ENCODE measurements at regions not wholly inside any gene's neighbourhood (a gene's known extent, or its start where the extent isn't known, plus 50 kb on each side); places are given as distances from the start of the nearest gene placed in this dataset.

- no peak for TF ChIP-seq POLR2A (IDR thresholded peaks at IDR 0.05)
- TF ChIP-seq CTCF (IDR thresholded peaks at IDR 0.05), result no peak
These were observed 59.7 kb upstream of the PTPN1 start for GRCh38 chr20:50450493-50450826.
